DMS114 treated with DMSO at 0.1 percent for 48 hours (cell line): ENCODE measurements at regions not wholly inside any gene's neighbourhood (a gene's known extent, or its start where the extent isn't known, plus 50 kb on each side); places are given as distances from the start of the nearest gene placed in this dataset.

Source experiments
- DNase-seq: peaks from one replicate; lab custom pipeline; 2025; ENCODE audit not compliant: unreplicated experiment; lab: John Stamatoyannopoulos, UW

DNA sequence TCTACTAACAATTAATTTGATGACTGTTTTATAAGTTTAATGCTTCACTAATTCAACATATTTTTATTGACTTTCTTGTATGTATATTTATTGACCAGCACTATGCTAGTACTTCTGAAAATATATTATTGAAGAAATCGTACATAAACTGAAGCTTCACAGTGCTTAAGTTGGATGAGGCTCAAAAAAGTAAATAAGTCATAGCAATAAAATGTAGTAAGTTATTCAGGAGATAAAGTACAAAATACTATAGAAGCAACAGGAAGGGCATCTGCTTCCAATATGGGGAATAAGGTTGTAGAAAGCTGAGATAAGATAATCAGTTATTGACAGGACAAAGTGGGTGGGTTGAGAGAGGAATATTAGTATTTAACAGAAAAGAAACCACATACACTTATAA lies 944.9 kb upstream of the MIR17HG start:
- DNase-seq = no peak

DNA sequence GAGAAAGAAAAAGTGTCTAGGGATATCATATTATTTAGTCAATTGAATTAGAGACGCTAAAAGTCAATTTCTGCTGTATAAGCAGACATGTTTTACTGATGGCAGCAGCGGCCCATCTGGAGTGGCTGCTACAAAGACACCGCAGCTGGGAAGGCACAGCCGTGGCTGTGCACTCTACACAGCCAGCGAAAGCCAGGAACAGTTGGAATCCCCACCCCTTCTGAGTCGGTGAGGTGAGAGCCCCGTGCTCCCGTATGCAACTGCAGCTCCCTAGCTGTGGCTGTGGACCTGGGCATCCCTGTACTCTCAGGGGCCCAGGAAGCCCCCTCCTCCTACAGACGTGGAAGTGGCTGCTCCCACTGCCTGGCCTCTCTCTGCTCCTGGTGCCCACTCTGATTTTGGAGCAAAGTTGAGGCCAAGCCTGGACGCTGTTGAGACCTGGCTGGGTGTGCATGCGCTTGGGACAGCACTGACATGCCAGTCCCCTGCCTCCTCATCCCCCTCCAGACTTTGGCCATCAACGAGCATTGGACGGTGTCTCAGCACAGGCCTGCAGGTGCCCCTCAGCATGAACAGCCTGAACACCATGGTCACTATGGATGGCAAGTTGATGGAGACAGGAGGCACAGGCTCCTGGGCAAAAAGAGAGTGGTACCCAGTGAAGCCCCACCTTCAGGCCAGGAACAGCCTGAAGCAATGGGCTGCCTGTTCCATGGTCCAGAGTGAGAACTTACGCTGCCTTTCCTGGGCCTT lies 944.0 kb upstream of the MIR17HG start:
- DNase-seq = no peak

DNA sequence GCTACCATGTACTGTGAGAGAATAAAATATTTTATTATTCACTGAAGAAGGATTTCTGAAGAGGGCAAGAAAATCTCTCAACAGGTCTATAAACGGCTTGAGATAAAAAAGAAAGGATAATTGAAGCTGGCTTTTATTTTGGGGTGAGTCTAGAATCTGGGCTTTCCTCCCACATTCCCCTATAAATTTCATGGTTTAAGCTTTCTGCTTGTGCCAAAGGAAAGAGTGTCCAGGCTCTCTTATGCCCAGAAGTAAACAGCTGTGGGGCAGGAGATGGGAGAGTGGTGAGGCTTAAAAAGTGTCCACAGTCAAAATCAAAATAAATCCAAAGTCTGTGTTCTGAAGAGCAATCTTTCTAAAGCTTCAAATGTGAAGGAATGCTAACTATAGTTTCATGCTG lies 942.2 kb upstream of the MIR17HG start:
- no peak for DNase-seq

DNA sequence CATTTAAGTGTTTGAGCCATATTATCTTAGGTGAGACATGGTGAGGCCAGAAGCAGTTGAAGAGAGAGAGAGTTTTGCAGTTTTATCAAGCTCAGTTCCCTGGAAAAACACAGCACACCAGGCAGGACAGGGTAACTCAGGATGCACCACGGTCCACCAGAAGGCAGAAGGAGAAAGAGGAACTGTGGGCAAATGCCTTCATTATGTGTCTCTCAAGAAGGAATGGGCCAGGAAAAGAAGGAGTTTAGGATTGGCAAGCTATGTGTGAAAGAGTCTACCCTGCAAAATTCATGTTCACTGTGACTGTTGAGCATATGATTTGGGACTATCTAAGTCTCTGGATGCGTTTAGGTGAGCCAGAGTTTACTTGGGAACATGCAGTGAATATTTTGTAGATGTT lies 934.5 kb upstream of the MIR17HG start:
- DNase-seq = no peak

DNA sequence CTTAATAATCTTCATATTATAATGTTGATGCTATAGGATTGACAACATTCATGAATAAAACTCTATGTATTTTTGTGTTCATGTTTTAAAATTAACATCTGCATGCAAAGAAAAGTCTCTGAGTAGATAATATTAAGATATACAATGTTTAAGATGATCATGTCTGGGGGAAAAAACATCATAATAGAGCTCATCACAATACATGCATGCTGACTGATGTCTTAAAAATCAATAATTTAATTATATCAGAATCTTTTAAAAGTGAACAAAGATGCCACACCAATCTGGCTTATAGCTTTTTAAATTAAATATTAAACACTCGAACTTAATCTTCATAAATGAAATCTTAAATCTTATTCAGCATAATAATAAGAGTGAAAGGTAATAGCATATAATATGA lies 933.9 kb upstream of the MIR17HG start:
- DNase-seq = no peak

DNA sequence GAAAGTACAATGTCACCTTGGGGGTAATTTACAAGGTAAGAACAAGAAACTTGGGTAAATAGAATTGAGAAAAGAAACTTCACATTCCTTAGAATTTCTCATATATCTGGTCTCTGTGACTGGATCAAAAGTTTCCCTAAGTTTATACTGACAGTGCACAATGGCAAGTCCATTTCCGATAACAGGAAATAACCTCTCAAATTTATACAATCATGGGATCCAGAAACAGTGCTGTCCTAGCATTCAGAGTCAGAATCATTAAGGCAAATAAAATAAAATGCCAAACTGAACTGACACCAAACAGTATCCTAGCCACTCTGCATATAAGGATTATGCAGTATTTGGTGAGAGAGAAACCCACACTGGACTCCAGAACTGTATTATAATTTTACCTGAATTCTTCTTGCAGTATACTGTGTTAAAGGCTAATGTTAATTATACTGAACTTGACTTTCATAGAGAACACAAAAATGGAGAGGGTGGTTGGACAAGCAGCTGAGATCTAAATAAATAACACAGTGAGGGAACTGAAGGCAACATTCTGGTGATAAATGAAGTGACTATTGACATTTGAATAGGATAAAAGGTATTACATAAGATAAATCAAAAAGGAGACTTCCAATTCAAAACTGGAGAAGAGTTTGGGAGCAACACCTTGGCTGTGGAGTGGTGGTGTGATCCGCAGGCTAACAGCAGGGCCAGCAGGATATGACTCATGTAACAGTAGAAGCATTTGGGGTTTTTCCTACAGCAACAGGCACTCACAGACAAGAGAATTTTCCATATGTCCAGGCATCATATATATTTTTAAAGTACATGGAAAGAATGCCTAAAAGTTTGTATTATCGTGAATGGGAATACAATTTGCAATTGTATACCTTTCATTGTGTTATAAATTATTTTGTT lies 932.5 kb upstream of the MIR17HG start:
- DNase-seq = no peak

DNA sequence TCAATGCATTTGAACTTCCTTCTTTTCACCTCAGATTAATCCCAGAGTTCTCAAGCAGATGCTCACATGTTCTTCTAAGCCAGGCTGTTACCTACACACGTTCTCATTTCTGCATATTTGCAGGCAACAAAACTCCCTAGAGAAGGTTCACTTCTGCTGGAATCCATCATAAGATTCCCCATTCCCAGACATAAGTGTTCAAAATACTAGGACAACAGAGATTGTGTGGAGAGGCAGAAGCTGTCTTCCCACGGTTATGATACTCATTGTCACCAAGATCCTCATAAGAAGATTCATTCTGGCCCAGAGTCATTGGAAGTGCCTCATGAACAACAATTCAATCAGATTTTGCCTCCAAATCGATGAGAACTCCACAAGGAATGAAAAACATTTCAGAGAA lies 931.6 kb upstream of the MIR17HG start:
- no peak for DNase-seq

DNA sequence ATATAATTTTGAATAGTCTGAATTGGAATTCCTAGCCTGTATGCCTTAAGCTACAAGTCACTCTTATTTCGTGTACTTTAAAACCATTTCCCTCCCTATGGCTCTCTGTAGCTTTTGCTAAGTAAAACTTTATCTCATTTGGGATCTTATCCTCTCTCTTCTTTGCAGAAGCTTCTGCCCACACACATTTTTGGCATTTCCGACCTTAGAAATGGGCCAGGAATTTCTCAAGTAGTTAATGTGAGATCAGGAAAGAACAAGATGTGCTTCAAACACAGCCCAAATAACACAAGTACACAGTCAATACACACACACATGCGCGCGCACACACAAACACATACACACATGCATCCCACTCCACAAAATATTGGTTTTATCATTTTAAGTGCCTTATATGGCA lies 931.0 kb upstream of the MIR17HG start:
- no peak for DNase-seq

DNA sequence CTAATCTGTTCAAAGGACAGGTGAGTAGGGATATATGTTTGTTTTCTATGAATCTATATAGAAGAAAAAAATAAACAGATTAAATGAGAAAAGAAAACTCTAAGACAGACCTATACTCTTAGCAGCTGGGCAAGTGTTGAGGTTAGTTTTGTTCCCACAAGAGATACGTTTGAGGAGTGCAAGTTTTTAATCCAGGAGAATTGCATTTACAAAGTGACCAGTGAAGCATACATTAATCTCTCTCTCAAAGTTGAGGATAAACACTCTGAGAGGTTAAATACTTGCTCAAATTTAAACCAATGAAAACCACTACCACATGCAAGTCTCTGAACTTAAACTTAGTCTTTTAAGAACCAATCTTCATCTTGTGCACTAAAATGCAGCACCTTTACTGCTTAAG lies 930.5 kb upstream of the MIR17HG start:
- no peak for DNase-seq

DNA sequence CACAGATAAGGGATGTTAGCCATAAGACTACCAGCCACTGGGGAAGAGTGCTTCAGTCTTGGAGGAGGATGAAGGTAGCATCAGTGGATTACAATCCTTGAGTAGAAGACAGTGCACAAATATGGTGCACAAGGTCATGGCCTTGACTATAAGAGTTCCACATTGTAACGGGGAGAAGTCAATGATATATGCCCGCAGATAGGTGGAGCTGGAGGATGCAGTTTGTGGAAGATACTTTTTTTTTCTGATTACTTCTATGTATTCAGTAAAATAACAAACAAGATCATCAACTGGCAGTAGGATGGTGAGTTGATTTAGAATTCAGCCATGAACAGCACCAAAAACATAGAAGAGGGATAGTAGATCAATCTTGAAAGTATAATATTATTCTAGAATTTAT lies 926.8 kb upstream of the MIR17HG start:
- no peak for DNase-seq

DNA sequence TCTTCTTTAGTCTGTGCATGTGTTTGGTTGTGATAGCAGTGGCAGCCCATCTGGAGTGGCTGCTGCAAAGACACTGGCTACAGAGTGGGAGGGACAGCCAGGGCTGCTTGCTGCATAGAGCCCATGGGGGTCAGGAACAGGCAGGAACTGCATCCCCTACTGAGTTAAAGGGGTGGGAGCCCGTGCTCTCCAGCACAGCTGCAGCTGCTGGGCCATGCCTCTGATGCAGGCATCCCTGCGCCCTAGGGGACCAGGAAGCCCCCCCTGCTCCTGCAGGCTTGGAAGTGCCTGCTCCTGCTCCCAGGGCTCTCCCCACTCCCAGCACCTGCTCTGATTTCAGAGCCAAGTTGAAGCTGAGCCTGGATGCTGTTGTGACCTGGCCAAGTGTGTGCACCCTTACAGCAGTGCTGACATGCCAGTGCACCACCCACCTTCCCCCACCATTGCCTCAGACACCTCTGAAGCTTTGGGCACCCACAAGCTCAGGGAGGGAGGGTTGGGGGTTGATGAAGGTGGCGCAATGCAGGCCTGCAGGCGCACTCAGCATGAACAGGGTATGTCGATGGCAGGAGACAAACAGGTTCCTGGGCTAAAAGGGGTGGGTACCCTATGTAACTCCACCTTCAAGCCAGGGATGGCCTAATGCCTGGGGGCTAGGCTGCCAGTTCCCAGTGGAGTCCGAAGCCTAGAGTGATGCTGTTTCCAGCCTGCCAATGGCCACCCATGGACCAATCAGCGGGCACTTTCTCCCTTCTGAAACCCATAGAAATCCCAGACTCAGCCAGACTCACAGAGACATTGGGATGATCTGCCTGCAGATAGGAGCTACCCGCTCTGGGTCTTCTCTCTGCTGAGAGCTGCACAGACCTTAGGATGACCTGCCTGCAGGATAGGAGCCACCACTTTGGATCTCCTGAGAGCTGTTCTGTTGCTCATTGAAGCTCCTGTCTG lies 919.9 kb upstream of the MIR17HG start:
- no peak for DNase-seq

DNA sequence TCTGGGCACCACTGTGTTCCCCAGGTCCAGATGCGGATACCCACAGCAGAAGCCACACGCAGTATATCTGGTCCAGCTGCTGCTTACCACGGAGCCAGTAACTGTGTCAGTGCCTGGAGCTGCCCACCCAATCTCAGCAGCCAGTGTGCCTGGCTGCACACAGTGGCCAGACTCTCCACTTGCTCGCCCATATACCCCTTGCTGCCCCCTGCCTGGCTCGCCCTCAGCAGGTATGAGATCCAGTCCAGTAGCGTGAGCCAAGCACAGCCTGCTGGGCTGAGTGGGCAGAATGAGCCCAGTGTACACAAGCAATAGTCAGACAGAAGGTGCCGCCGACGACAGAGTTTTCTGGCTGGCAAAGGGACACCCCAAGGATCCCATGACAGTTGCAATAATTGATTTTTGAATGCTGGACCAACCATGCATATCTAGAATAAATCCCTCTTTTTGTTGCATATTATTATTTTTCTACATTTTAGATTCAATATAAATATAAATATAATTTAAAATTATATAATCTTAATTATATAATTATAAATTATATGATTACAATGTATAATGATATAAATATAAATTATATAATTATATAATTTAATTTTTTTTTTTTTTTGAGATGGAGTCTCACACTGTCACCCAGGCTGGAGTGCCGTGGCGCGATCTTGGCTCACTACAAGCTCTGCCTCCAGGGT lies 918.8 kb upstream of the MIR17HG start:
- DNase-seq = no peak

DNA sequence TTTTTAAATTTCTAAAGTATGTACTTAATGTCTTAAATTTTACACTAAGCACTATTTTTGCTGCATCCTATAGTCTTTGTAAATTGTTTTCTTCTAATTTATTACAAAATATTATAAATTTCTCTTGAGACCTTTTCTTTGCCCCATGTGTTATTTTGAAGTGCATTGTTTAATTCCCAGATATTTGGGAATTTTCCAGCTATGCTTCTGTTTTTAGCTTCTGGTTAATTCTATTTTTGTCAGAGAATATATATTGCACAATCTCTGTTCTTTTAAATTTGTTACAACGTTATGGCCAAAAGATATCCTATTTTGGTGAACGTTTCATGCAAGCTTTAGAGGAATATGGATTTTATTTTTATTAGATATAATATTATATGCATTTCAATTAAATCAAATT lies 917.4 kb upstream of the MIR17HG start:
- DNase-seq = no peak

DNA sequence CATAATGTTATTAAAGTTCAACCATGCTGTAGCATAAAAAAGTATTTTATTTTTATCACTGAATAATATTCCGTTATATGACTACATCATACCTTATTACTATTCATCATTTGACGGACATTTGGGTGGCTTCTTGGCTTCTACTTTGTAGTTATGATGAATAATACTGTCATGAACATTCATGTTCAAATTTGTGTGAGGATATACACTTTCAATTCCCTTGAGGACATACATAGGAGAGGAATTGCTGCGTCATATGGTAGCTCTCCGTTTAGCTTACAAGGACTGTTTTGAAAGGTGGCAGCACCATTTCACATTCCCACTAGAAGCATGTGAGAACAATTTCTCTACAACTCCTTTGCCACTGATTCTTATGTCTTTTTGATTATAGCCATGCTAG lies 910.8 kb upstream of the MIR17HG start:
- DNase-seq = no peak

DNA sequence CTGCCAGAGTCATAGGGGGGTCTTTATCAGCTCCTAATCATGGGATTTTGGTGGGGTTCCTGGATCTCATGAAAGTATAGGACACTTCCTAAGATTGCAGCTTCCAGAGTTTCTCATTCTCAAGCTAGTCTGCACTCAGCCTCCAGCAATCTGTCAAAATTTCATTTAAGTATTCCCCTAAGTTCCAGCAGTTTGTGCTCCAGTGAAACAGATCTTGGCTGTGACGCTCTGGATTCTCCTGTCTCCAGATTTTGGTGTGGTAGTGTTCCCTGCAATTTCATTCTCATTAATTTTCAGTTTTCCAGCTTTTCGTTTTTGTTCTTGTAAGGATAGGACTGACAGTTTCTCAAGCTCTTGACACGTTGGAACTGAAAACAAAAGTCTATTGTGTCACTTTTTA lies 908.9 kb upstream of the MIR17HG start:
- DNase-seq = no peak

DNA sequence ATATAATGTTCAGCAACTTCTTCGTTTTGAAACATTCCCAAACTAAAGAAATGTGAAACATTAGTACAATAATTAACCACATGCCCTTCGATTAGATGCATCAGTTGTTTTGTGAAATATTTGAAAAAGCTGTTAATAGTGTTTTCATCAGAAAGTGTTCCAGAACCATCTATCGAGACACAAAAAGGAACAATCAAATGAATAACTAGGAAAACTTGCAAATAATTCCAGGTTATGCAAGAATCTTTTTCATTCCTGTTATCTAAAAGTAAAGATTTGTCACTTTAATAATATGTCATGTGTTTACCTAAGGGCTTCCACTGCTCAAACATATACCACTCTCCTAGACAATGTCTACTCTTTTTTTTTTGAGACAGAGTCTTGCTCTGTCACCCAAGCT lies 904.2 kb upstream of the MIR17HG start:
- no peak for DNase-seq

DNA sequence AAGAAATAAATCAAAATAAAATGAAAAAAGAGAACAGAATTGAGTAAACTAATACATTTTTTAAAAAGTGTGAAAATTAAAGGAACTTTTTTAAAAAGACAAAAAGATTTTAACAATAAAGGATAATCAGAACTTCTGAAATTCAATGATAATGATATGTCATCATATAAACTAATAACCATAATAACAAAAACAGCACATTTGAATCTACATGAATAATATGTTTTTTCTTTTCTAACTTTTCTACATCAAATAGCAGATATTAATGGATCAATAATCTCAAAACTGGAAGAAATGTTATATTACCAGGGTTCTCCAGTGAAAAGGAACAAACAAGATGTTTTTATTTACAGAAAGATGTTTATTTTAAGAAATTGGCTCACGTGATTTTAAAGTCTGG lies 903.3 kb upstream of the MIR17HG start:
- DNase-seq = no peak

DNA sequence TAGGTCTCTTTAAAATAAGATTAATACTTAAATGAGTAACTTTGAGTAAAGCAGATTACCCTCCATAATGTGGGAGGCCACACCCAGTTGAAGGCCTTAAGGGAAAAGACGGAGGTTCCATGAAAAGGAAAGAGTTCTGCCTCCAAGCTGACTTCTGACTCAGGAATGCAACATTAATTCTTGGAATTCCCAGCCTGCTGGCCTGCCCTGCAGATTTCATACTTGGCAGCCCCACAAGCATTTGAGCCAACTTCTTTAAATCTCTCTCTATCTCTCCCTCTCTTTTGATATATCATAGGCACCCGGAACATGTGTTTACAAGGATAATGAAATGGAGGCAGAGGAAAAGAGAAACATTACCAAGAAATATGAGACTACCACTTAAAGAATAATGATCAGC lies 902.3 kb upstream of the MIR17HG start:
- no peak for DNase-seq

DNA sequence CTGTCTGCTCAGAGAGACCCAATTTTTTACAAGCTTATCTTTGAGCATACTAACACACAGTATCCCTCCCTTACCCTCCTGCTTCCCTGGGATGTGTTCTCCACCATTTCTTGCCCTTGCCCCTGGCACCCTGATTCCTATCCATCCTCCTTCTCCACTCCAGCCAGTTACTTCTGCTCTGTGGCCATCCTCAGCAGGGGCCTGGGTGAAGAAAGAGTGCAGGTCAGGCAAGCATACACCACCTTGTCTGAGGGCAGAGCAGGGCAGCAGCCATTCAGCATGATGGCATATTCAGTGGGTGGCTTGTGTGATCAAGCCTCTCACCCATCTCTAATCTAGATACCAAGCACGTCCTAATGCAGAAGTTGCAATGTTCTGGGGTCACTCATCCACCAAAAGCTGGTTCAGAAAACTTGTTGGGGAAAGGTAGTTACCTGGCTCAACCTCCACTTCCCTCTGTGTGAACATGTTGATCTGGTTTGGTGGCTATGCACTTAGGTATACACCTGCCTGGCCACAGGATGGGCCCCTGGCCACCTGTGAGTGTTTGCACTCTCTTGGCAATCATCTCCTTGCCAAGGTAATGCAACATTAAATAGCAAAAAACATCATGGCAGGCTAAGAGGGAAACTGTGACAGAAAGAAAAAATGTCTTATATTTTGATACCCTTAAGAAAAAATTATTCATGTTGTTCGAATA lies 900.3 kb upstream of the MIR17HG start:
- no peak for DNase-seq

DNA sequence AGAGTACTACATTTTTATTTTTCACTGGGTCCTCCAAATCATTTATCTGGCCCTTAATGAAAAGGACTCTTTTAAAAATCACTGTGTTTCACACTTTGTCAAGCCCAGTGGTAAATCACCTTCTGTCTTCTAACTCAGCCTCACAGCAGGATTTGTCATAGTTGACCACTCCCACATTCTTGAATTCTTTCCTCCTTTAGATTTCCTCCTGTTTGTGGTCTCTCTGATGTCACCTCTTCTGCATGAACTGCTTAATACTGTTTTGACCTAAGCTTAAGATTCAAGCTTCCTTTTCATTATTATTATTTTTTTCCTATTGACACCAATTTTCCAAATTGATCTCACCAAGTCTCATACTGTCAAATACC lies 899.8 kb upstream of the MIR17HG start:
- no peak for DNase-seq
